Cardiac muscle cell (in vitro differentiated cells and primary cell): ENCODE measurements at regions not wholly inside any gene's neighbourhood (a gene's known extent, or its start where the extent isn't known, plus 50 kb on each side); places are given as distances from the start of the nearest gene placed in this dataset.

Experiments
- DNase-seq, 2 donors: peaks; one replicate each; pipeline versions ENCODE4 v3.0.0 to v3.0.0-alpha.2; 2010 to 2017; ENCODE audit warnings: low read depth in 1 of 2, low spot score in 1 of 2
- H3K27ac ChIP-seq: fragments of 200-600 bp; sonication (generic); 2 replicates; pipeline ENCODE4 v1.5.1; 2016
- H3K27me3 ChIP-seq: fragments of 200-600 bp; sonication (generic); 2 replicates; pipeline ENCODE4 v1.6.0; 2016; ENCODE audit warnings: control low read depth
- H3K36me3 ChIP-seq: fragments of 200-600 bp; sonication (generic); 2 replicates; pipeline ENCODE4 v1.5.1; 2016; ENCODE audit warnings: control low read depth
- H3K4me1 ChIP-seq: fragments of 200-600 bp; sonication (generic); 2 replicates; pipeline ENCODE4 v1.8.1; 2017; ENCODE audit warnings: low read depth, mild to moderate bottlenecking, mixed run types
- H3K4me3 ChIP-seq: fragments of 200-600 bp; sonication (generic); 2 replicates; pipeline ENCODE4 v1.5.1; 2016; ENCODE audit warnings: mild to moderate bottlenecking
- H3K9me3 ChIP-seq: fragments of 200-600 bp; sonication (generic); 2 replicates; pipeline ENCODE4 v1.5.1; 2017; ENCODE audit warnings: low read depth, mild to moderate bottlenecking, control low read depth
- CTCF ChIP-seq: IDR thresholded peaks from 2 replicates; pipeline ENCODE4 v1.5.1; 2012; ENCODE audit warnings: low read depth, mild to moderate bottlenecking, low read length

GRCh38 chr2:10236571-10237391 lies 65.9 kb upstream of the HPCAL1 start:
- no peak for TF ChIP-seq CTCF
- Histone ChIP-seq H3K27ac (no peak overlapping the region), H3K9me3 (no peaks in the 10 kb centered on the region), H3K36me3 (no peaks in the 10 kb centered on the region), H3K4me1 (no peaks in the 10 kb centered on the region), H3K4me3 (no peak overlapping the region), H3K27me3 (no peaks in the 10 kb centered on the region)
- no peak for DNase-seq

GRCh38 chr2:10237392-10238321 lies 65.0 kb upstream of the HPCAL1 start:
- no peak for TF ChIP-seq CTCF
- Histone ChIP-seq H3K9me3 (no peaks in the 10 kb centered on the region), H3K36me3 (no peaks in the 10 kb centered on the region), H3K27ac (no peak overlapping the region), H3K4me1 (no peaks in the 10 kb centered on the region), H3K27me3 (no peaks in the 10 kb centered on the region), H3K4me3 (no peak overlapping the region)
- DNase-seq = no peak

DNA sequence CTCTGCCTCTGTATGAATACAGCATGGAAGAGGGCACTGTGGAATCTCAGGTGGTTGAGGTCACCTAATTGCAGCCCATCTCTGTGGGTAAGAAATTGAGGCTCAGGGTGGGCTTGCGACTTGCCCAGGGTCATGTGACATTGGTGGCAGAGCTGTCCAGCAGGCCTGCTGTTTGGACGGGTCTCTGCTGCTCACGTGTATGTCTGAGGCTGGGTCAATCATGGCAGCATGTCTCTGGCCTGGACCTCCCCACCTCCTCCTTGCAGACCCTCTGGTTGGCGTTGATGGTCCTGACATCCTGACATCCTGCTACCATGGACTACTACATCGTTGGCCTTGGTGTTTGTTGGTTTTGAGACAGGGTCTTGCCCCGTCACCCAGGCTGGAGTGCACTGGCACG lies 64.3 kb upstream of the HPCAL1 start:
- Histone ChIP-seq H3K27me3 (no peaks in the 10 kb centered on the region), H3K4me1 (no peaks in the 10 kb centered on the region), H3K27ac (no peak overlapping the region), H3K36me3 (no peaks in the 10 kb centered on the region), H3K9me3 (no peaks in the 10 kb centered on the region), H3K4me3 (no peak overlapping the region)
- TF ChIP-seq CTCF = no peak
- no peak for DNase-seq

DNA sequence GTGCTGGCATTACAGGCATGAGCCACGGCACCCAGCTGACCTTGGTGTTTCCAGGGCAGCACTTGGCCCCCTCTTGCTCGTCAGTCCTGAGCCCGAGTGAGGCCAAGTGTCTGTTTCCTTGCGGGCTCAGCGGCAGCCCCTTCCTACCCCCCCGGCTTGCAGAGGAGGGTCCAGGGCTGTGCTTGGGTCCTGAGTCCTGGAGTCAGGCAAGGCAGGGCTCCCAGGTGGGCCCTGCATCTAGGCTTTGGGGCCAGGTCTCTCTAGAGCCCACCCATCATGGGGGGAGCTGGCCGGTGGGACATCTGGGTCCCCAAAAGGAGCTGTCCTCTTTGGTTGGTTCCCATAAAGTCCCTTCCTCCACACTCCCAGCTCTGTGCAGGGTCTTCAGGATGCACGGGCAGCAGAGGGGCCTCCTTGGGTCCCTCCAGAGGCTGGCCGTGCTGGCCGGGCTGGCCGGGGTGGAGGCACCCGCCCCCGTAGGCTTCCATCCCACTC lies 63.7 kb upstream of the HPCAL1 start:
- no peaks in the 10 kb centered on the region for H3K9me3 ChIP-seq
- DNase-seq = no peak
- H3K27me3 ChIP-seq = no peaks in the 10 kb centered on the region
- H3K4me3 ChIP-seq = no peak overlapping the region
- H3K27ac ChIP-seq = no peak overlapping the region
- TF ChIP-seq CTCF = no peak
- H3K4me1 ChIP-seq = no peaks in the 10 kb centered on the region
- no peaks in the 10 kb centered on the region for H3K36me3 ChIP-seq

- peak; percentile 45 for TF ChIP-seq CTCF
Measured at GRCh38 chr2:10239561-10239967, 63.1 kb upstream of the HPCAL1 start.

More at GRCh38 chr2:10239561-10239967, 63.1 kb upstream of the HPCAL1 start:
- H3K9me3 ChIP-seq = no peaks in the 10 kb centered on the region
- H3K4me3 ChIP-seq = no peak overlapping the region
- no peaks in the 10 kb centered on the region for H3K36me3 ChIP-seq
- H3K27me3 ChIP-seq = no peaks in the 10 kb centered on the region
- no peak overlapping the region for H3K27ac ChIP-seq
- no peaks in the 10 kb centered on the region for H3K4me1 ChIP-seq
- peak in 1 of 2 donors; percentile 29 for DNase-seq
